Testis (tissue), 2 donors: ENCODE measurements at regions not wholly inside any gene's neighbourhood (a gene's known extent, or its start where the extent isn't known, plus 50 kb on each side); places are given as distances from the start of the nearest gene placed in this dataset.
A peak's percentile ranks its signal among the peaks of the same experiment; 100 is the strongest.

ENCODE experiments used
- DNase-seq: peaks from one replicate; pipeline ENCODE4 v3.0.0-alpha.2; 2019
- H3K27ac ChIP-seq, 2 donors: fragments of 200-600 bp; sonication (generic); one replicate each; pipeline ENCODE4 v1.5.1; 2019
- H3K27me3 ChIP-seq: fragments of 200-600 bp; sonication (generic); one replicate; pipeline ENCODE4 v1.5.1; 2019
- H3K36me3 ChIP-seq: fragments of 200-600 bp; sonication (generic); one replicate; pipeline ENCODE4 v1.5.1; 2017; ENCODE audit warnings: low read depth; ENCODE audit errors: missing control alignments
- H3K4me1 ChIP-seq: fragments of 200-600 bp; sonication (generic); one replicate; pipeline ENCODE4 v1.5.1; 2019
- H3K4me3 ChIP-seq, 2 donors: fragments of 200-600 bp; sonication (generic); one replicate each; pipeline ENCODE4 v1.5.1; 2017 to 2019
- H3K9me3 ChIP-seq: fragments of 200-600 bp; sonication (generic); one replicate; pipeline ENCODE4 v1.5.1; 2017
- POLR2A ChIP-seq: fragments of 450-650 bp; IDR thresholded peaks from one replicate; pipeline ENCODE4 v1.6.1; 2017; ENCODE audit warnings: antibody characterized with exemption, mild to moderate bottlenecking, moderate library complexity
- WGBS, 2 donors: methylation state at CpG; one replicate each; pipeline ENCODE4 v1.1.5; 2018; 5-methylcytosine and 5-hydroxymethylcytosine counted together
- intact Hi-C: fragments of 100-400 bp; cut with DNase I; formaldehyde crosslinking; loops from one replicate; pipeline ENCODE4 v1.15.1; 2023; ENCODE audit warnings: low total_unique reads
- TF ChIP-seq, protein P1 (sequence below), 3 experiments: fragments of 450-650 bp in 2 of 3; fragments of 200-600 bp in 1 of 3; sonication (generic) in 1 of 3; IDR thresholded peaks; one replicate each; pipeline ENCODE4 v1.5.1; 2016 to 2019; ENCODE audit warnings: antibody characterized with exemption in 3 of 3, mild to moderate bottlenecking in 2 of 3, moderate library complexity in 1 of 3

DNA sequence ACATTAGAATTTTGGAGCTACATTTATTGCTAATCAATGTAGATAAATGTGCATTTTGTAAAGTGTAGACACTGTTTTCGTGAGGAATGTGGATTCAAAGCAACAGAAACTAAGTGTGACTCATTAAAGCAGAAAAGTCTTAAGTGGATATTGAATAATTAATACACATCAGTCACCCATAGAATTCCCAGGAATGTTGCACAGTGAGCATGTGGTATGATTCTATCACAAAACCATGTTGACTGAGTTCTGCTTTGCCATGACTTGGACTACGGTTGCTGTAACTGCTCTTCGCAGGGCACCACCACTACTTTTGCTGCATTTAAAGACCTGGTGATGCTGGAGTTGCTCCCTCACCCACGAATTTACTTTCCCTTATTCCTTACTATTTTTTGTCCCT, 471.8 kb downstream of the KCNT2 start:
- no peaks in the 10 kb centered on the region for H3K4me1 ChIP-seq
- no peak for DNase-seq
- no peak for TF ChIP-seq POLR2A
- TF ChIP-seq, protein P1, sequence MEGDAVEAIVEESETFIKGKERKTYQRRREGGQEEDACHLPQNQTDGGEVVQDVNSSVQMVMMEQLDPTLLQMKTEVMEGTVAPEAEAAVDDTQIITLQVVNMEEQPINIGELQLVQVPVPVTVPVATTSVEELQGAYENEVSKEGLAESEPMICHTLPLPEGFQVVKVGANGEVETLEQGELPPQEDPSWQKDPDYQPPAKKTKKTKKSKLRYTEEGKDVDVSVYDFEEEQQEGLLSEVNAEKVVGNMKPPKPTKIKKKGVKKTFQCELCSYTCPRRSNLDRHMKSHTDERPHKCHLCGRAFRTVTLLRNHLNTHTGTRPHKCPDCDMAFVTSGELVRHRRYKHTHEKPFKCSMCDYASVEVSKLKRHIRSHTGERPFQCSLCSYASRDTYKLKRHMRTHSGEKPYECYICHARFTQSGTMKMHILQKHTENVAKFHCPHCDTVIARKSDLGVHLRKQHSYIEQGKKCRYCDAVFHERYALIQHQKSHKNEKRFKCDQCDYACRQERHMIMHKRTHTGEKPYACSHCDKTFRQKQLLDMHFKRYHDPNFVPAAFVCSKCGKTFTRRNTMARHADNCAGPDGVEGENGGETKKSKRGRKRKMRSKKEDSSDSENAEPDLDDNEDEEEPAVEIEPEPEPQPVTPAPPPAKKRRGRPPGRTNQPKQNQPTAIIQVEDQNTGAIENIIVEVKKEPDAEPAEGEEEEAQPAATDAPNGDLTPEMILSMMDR (IDR thresholded peaks at IDR 0.05), result no peak
- no peak overlapping the region for H3K27ac ChIP-seq
- H3K4me3 ChIP-seq, result no peak overlapping the region
- no peaks in the 10 kb centered on the region for H3K9me3 ChIP-seq
- H3K27me3 ChIP-seq, result no peaks in the 10 kb centered on the region
- no peaks in the 10 kb centered on the region for H3K36me3 ChIP-seq
- 78 to 80% methylated on average over 4 of the region's 4 CpGs for WGBS, 2 donors
- intact Hi-C loops, result no loop called here

DNA sequence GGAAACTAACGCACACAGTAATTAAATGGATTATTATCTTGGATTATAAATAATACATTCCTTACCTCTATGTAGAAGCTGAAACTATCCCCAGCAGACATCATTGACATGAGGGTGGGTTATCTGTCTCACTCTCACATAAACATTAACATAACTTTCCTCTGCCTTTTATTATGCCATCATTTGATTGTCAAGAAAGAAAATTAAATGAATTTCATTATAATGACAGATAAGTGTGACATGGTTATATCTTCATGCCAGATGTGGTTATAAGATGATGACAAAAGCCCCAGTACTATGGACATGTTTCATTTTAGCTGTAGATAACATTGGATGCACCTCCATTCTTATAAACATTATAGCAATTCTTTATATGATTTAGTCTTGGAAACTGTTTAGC, 476.5 kb downstream of the KCNT2 start:
- TF ChIP-seq, protein P1 (IDR thresholded peaks at IDR 0.05), result no peak
- TF ChIP-seq POLR2A, result no peak
- Histone ChIP-seq H3K27me3 (no peaks in the 10 kb centered on the region), H3K9me3 (no peaks in the 10 kb centered on the region), H3K27ac (no peak overlapping the region), H3K4me1 (no peaks in the 10 kb centered on the region), H3K4me3 (no peak overlapping the region), H3K36me3 (no peaks in the 10 kb centered on the region)
- intact Hi-C loops, result no loop called here
- WGBS, 2 donors, result 88 to 89% methylated on average over 1 of the region's 1 CpG
- DNase-seq, result no peak

DNA sequence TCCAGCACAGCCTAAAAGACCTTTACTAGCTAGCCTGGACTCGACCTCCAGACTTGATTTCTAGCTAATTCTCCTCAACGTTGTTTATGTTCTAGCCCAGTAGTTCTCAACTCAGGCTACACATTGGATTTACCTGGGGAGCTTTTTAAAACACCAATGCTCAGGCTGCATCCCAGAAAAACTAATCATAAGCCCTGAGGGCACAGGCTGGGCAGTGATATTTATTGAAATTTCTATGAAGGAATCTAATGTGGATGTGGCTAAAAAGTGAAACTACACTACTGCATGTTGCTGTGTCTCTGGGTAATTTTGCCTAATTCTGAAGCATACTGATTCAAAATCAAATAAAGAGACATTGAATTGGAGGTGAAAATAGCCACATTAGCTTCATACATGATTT, 479.4 kb downstream of the KCNT2 start:
- no peaks in the 10 kb centered on the region for H3K36me3 ChIP-seq
- no peak for DNase-seq
- no peak overlapping the region for H3K4me3 ChIP-seq
- H3K27ac ChIP-seq, result no peak overlapping the region
- no peaks in the 10 kb centered on the region for H3K27me3 ChIP-seq
- WGBS, 2 donors, result 84 to 97% methylated on average over 2 of the region's 2 CpGs
- H3K4me1 ChIP-seq, result no peaks in the 10 kb centered on the region
- no peak for TF ChIP-seq POLR2A
- TF ChIP-seq, protein P1 (IDR thresholded peaks at IDR 0.05), result no peak
- intact Hi-C loops, result no loop called here
- no peaks in the 10 kb centered on the region for H3K9me3 ChIP-seq

DNA sequence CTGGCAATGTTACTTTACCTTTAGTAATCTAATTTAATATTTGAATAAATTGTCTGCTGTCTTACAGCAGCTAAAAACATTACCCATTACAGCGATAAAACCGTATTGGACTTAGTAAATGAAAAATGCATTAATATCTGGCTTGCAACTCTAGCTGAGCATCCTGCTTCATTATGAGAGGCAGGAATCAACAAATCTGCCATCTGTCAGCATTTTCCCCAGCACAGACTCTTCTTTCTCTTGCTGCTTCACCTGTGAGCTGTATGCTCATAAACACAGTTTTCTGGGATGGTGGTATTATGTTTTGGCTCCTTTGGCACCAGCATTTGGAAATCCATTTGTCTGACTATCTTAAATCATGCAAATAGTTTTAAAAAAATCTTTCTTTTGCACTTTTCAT, 487.1 kb downstream of the KCNT2 start:
- Histone ChIP-seq H3K36me3 (no peaks in the 10 kb centered on the region), H3K27ac (no peak overlapping the region), H3K27me3 (no peaks in the 10 kb centered on the region), H3K4me3 (no peak overlapping the region), H3K9me3 (no peaks in the 10 kb centered on the region), H3K4me1 (no peaks in the 10 kb centered on the region)
- WGBS, 2 donors, result 85% methylated on average over 2 of the region's 2 CpGs
- TF ChIP-seq, protein P1 (IDR thresholded peaks at IDR 0.05), result no peak
- no peak for TF ChIP-seq POLR2A
- intact Hi-C loops, result no loop called here
- no peak for DNase-seq

DNA sequence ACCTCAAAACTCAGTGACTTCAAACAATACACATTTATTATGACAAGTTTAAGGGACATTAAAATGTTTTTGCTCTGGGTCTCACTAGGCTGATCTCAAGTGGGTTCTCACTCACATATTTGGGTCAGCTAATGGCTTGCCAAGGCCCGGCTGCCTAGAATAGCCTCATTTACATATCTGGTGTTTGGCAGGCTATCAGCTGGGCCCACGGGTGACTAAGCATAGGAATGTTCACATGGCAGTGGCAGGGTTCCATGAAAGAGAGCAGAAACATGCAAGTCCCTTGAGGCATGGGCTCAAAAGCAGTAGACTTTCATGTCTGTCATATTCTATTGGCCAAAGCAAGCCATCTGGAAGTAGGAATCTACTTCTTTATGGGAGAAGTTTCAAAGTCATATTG, 492.6 kb downstream of the KCNT2 start:
- DNase-seq, result peak; percentile 20
- WGBS, 2 donors, result 19 to 28% methylated on average over 2 of the region's 2 CpGs
- TF ChIP-seq, protein P1 (IDR thresholded peaks at IDR 0.05), result no peak
- TF ChIP-seq POLR2A, result no peak
- intact Hi-C loops, result no loop called here
- H3K9me3 ChIP-seq, result no peaks in the 10 kb centered on the region
- no peaks in the 10 kb centered on the region for H3K27me3 ChIP-seq
- H3K4me3 ChIP-seq, result no peak overlapping the region
- H3K36me3 ChIP-seq, result no peaks in the 10 kb centered on the region
- peaks cover 3% of the 10 kb centered on the region for H3K4me1 ChIP-seq
- no peak overlapping the region for H3K27ac ChIP-seq
